Rectal smooth muscle tissue (tissue), 1 donor: ENCODE measurements at regions not wholly inside any gene's neighbourhood (a gene's known extent, or its start where the extent isn't known, plus 50 kb on each side); places are given as distances from the start of the nearest gene placed in this dataset.

Source experiments
- H3K27ac ChIP-seq: one replicate; pipeline ENCODE4 v1.7.0; 2013; ENCODE audit warnings: low read depth, low read length, inconsistent platforms
- H3K27me3 ChIP-seq: one replicate; pipeline ENCODE4 v1.7.0; 2013; ENCODE audit warnings: low read length; ENCODE audit not compliant: control insufficient read depth, insufficient read depth
- H3K36me3 ChIP-seq: one replicate; pipeline ENCODE4 v1.7.0; 2013; ENCODE audit warnings: low read length; ENCODE audit not compliant: control insufficient read depth, insufficient read depth
- H3K4me1 ChIP-seq: one replicate; pipeline ENCODE4 v1.7.0; 2013; ENCODE audit warnings: low read length; ENCODE audit not compliant: control insufficient read depth, insufficient read depth
- H3K4me3 ChIP-seq: one replicate; pipeline ENCODE4 v1.7.0; 2013; ENCODE audit warnings: low read length
- H3K9ac ChIP-seq: one replicate; pipeline ENCODE4 v1.7.0; 2013; ENCODE audit warnings: low read length

- Histone ChIP-seq H3K9ac (no peak overlapping the region), H3K4me3 (no peak overlapping the region), H3K36me3 (no peaks in the 10 kb centered on the region), H3K4me1 (no peaks in the 10 kb centered on the region), H3K27me3 (no peaks in the 10 kb centered on the region), H3K27ac (no peak overlapping the region)
Measured at GRCh38 chr15:100810229-100810628, 69.4 kb upstream of the ALDH1A3 start.

GRCh38 chr15:100810831-100811230, 68.8 kb upstream of the ALDH1A3 start:
- no peak overlapping the region for H3K27ac ChIP-seq
- H3K4me1 ChIP-seq = no peaks in the 10 kb centered on the region
- H3K9ac ChIP-seq = no peak overlapping the region
- no peak overlapping the region for H3K4me3 ChIP-seq
- H3K36me3 ChIP-seq = no peaks in the 10 kb centered on the region
- no peaks in the 10 kb centered on the region for H3K27me3 ChIP-seq

GRCh38 chr15:100812802-100813201, 66.8 kb upstream of the ALDH1A3 start:
- no peaks in the 10 kb centered on the region for H3K4me1 ChIP-seq
- H3K9ac ChIP-seq = no peak overlapping the region
- no peaks in the 10 kb centered on the region for H3K36me3 ChIP-seq
- H3K27me3 ChIP-seq = no peaks in the 10 kb centered on the region
- H3K27ac ChIP-seq = no peak overlapping the region
- H3K4me3 ChIP-seq = no peak overlapping the region

GRCh38 chr15:100818927-100819326, 60.7 kb upstream of the ALDH1A3 start:
- no peak overlapping the region for H3K9ac ChIP-seq
- H3K36me3 ChIP-seq = no peaks in the 10 kb centered on the region
- H3K27ac ChIP-seq = no peak overlapping the region
- no peak overlapping the region for H3K4me3 ChIP-seq
- no peaks in the 10 kb centered on the region for H3K27me3 ChIP-seq
- H3K4me1 ChIP-seq = no peaks in the 10 kb centered on the region

- Histone ChIP-seq H3K4me1 (no peaks in the 10 kb centered on the region), H3K27ac (no peak overlapping the region), H3K9ac (no peak overlapping the region), H3K27me3 (no peaks in the 10 kb centered on the region), H3K36me3 (no peaks in the 10 kb centered on the region), H3K4me3 (no peak overlapping the region)
Measured at GRCh38 chr15:100820528-100820927, 59.1 kb upstream of the ALDH1A3 start.

GRCh38 chr15:100821327-100821726, 58.3 kb upstream of the ALDH1A3 start:
- Histone ChIP-seq H3K4me3 (no peak overlapping the region), H3K9ac (no peak overlapping the region), H3K27me3 (no peaks in the 10 kb centered on the region), H3K4me1 (no peaks in the 10 kb centered on the region), H3K27ac (no peak overlapping the region), H3K36me3 (no peaks in the 10 kb centered on the region)

GRCh38 chr15:100824211-100824610, 55.4 kb upstream of the ALDH1A3 start:
- no peaks in the 10 kb centered on the region for H3K27me3 ChIP-seq
- H3K4me1 ChIP-seq = no peaks in the 10 kb centered on the region
- H3K4me3 ChIP-seq = no peak overlapping the region
- no peak overlapping the region for H3K27ac ChIP-seq
- no peak overlapping the region for H3K9ac ChIP-seq
- H3K36me3 ChIP-seq = no peaks in the 10 kb centered on the region

- Histone ChIP-seq H3K4me1 (no peaks in the 10 kb centered on the region), H3K27me3 (peaks cover 3% of the 10 kb centered on the region)
Measured at GRCh38 chr15:100829457-100829856, 50.2 kb upstream of the ALDH1A3 start.

More at GRCh38 chr15:100829457-100829856, 50.2 kb upstream of the ALDH1A3 start:
- Histone ChIP-seq H3K4me3 (no peak overlapping the region), H3K36me3 (no peaks in the 10 kb centered on the region), H3K9ac (no peak overlapping the region), H3K27ac (no peak overlapping the region)
